Choroid plexus epithelial cell (primary cell): ENCODE measurements at regions not wholly inside any gene's neighbourhood (a gene's known extent, or its start where the extent isn't known, plus 50 kb on each side); places are given as distances from the start of the nearest gene placed in this dataset.

ENCODE experiments used
- DNase-seq: peaks from one replicate; pipeline ENCODE4 v3.0.0-alpha.2; 2010; ENCODE audit warnings: low read depth
- H3K4me3 ChIP-seq: 2 replicates; pipeline ENCODE4 v1.5.1; 2011; ENCODE audit warnings: low read depth, mild to moderate bottlenecking, control low read depth, low read length, moderate library complexity
- CTCF ChIP-seq: conservative IDR thresholded peaks from 2 replicates; pipeline ENCODE4 v1.5.1; 2011; ENCODE audit warnings: low read depth, mild to moderate bottlenecking, control low read depth, inconsistent platforms, low read length, moderate library complexity

- no peak overlapping the region for H3K4me3 ChIP-seq
- no peak for TF ChIP-seq CTCF
- no peak for DNase-seq
Observed at GRCh38 chr1:208413006-208413405, 168.8 kb upstream of the PLXNA2 start.

- no peak for DNase-seq
- no peak overlapping the region for H3K4me3 ChIP-seq
- TF ChIP-seq CTCF = no peak
Observed at GRCh38 chr1:208418667-208419066, 174.5 kb upstream of the PLXNA2 start.

GRCh38 chr1:208419746-208420420 is 175.7 kb upstream of the PLXNA2 start:
- DNase-seq = no peak
- H3K4me3 ChIP-seq = no peak overlapping the region
- no peak for TF ChIP-seq CTCF

GRCh38 chr1:208420696-208421095 is 176.5 kb upstream of the PLXNA2 start:
- no peak for DNase-seq

GRCh38 chr1:208421486-208421885 is 177.3 kb upstream of the PLXNA2 start:
- TF ChIP-seq CTCF = no peak
- no peak overlapping the region for H3K4me3 ChIP-seq
- no peak for DNase-seq

More at GRCh38 chr1:208420696-208421095, 176.5 kb upstream of the PLXNA2 start:
- no peak for TF ChIP-seq CTCF
- no peak overlapping the region for H3K4me3 ChIP-seq

- no peak for TF ChIP-seq CTCF
- DNase-seq = no peak
- H3K4me3 ChIP-seq = no peak overlapping the region
Observed at GRCh38 chr1:208423526-208423925, 179.3 kb upstream of the PLXNA2 start.

- TF ChIP-seq CTCF = no peak
- H3K4me3 ChIP-seq = no peak overlapping the region
- DNase-seq = no peak
Observed at GRCh38 chr1:208425096-208425495, 180.9 kb upstream of the PLXNA2 start.
